ENCODE measurements at regions not wholly inside any gene's neighbourhood (a gene's known extent, or its start where the extent isn't known, plus 50 kb on each side); places are given as distances from the start of the nearest gene placed in this dataset.

GRCh38 chr9:24293386-24293785 lies 252.3 kb downstream of the IZUMO3 start:
- TF ChIP-seq, protein P1, sequence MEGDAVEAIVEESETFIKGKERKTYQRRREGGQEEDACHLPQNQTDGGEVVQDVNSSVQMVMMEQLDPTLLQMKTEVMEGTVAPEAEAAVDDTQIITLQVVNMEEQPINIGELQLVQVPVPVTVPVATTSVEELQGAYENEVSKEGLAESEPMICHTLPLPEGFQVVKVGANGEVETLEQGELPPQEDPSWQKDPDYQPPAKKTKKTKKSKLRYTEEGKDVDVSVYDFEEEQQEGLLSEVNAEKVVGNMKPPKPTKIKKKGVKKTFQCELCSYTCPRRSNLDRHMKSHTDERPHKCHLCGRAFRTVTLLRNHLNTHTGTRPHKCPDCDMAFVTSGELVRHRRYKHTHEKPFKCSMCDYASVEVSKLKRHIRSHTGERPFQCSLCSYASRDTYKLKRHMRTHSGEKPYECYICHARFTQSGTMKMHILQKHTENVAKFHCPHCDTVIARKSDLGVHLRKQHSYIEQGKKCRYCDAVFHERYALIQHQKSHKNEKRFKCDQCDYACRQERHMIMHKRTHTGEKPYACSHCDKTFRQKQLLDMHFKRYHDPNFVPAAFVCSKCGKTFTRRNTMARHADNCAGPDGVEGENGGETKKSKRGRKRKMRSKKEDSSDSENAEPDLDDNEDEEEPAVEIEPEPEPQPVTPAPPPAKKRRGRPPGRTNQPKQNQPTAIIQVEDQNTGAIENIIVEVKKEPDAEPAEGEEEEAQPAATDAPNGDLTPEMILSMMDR (IDR thresholded peaks at IDR 0.05): no peak
- no peak for TF ChIP-seq POLR2A (IDR thresholded peaks at IDR 0.05)
